ENCODE measurements at regions not wholly inside any gene's neighbourhood (a gene's known extent, or its start where the extent isn't known, plus 50 kb on each side); places are given as distances from the start of the nearest gene placed in this dataset.

DNA sequence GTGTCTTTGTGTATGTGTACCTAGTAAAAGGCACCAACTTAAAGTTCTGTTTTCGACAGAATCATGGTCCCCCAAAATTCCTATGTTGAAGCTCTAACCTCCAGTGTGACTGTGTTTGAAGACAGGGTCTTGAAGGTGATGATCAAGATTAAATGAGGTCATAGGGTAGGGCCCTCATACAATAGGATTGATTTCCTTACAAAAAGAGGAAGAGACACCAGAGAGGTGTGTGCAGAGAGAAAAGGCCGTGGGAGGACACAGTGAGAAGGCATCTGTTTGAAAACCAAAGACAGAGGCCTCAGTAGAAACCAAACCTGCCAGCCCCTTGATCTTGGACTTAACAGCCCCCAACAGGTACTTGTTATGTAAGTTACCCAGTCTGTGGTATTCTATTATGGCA, 52.0 kb upstream of the CORO2B start:
- no peak for DNase-seq
- Mint-ChIP-seq H3K36me3 (ENCODE audit: insufficient read depth, unreplicated experiment) (no peaks in the 10 kb centered on the region), H3K27ac (ENCODE audit: unreplicated experiment) (no peak overlapping the region), H3K4me3 (ENCODE audit: low read depth, unreplicated experiment) (no peak overlapping the region), H3K9me3 (ENCODE audit: low read depth, unreplicated experiment) (no peaks in the 10 kb centered on the region), H3K27me3 (ENCODE audit: unreplicated experiment) (peaks cover 78% of the 10 kb centered on the region), H3K4me1 (ENCODE audit: low read depth, unreplicated experiment) (peaks cover 11% of the 10 kb centered on the region)
- TF ChIP-seq, protein P1, sequence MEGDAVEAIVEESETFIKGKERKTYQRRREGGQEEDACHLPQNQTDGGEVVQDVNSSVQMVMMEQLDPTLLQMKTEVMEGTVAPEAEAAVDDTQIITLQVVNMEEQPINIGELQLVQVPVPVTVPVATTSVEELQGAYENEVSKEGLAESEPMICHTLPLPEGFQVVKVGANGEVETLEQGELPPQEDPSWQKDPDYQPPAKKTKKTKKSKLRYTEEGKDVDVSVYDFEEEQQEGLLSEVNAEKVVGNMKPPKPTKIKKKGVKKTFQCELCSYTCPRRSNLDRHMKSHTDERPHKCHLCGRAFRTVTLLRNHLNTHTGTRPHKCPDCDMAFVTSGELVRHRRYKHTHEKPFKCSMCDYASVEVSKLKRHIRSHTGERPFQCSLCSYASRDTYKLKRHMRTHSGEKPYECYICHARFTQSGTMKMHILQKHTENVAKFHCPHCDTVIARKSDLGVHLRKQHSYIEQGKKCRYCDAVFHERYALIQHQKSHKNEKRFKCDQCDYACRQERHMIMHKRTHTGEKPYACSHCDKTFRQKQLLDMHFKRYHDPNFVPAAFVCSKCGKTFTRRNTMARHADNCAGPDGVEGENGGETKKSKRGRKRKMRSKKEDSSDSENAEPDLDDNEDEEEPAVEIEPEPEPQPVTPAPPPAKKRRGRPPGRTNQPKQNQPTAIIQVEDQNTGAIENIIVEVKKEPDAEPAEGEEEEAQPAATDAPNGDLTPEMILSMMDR (IDR thresholded peaks at IDR 0.05; ENCODE audit: unreplicated experiment) = no peak
- no TSS peak for BruUV-seq (replicated peaks)
- CTCF ChIA-PET = interaction anchor here (0.8 kb wide), 1 partner anchor 9 kb away, joined by 3 read pairs; no protein-coding TSS in a partner anchor
- intact Hi-C loops (cut with micrococcal nuclease; ENCODE audit: unreplicated experiment) = no loop called here

DNA sequence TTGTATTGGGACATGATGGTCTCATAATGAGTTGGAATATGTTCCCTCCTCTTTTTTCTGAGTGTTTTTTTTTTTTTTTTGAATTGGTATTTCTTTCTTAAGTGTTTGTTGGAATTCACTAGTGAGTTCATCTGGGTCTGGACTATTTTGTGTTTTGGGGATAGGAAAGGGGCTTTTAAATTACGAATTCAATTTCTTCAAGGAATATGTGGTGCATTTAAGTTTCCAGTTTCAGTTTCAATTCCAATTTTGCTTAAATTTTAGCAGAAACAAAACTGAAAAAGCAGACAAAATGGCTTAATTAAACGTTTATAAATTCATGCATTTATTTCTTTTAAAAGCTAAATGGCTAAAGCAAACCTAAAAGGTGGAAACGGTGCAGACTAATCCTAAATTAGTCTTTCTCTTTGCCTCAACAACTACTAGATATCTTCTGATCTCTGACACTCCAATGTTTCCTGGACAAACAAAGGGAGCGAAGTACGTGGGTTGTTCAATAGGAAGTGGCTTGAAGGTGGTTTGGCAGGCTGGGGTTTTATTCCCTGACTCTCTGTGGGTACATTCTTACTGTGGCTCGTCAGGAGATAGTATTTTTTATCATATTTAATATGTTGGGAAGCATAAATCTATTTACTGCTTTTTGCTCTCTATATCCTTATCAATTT, 50.0 kb upstream of the CORO2B start:
- no peak for DNase-seq
- TF ChIP-seq, protein P1 (IDR thresholded peaks at IDR 0.05; ENCODE audit: unreplicated experiment) = no peak
- Mint-ChIP-seq H3K9me3 (ENCODE audit: low read depth, unreplicated experiment) (no peaks in the 10 kb centered on the region), H3K4me1 (ENCODE audit: low read depth, unreplicated experiment) (peaks cover 11% of the 10 kb centered on the region), H3K27ac (ENCODE audit: unreplicated experiment) (no peak overlapping the region), H3K4me3 (ENCODE audit: low read depth, unreplicated experiment) (no peak overlapping the region), H3K36me3 (ENCODE audit: insufficient read depth, unreplicated experiment) (no peaks in the 10 kb centered on the region), H3K27me3 (ENCODE audit: unreplicated experiment) (peaks cover 78% of the 10 kb centered on the region)
- no TSS peak for BruUV-seq (replicated peaks)
- intact Hi-C loops (cut with micrococcal nuclease; ENCODE audit: unreplicated experiment) = no loop called here
- CTCF ChIA-PET = no interaction called here

Measured in Calu3 (cell line).